HEK293 (cell line): ENCODE measurements at regions not wholly inside any gene's neighbourhood (a gene's known extent, or its start where the extent isn't known, plus 50 kb on each side); places are given as distances from the start of the nearest gene placed in this dataset.
A peak's percentile ranks its signal among the peaks of the same experiment; 100 is the strongest.

Experiments used
- GLI2 ChIP-seq: fragments of 450-650 bp; formaldehyde crosslinking; IDR thresholded peaks from 2 replicates; pipeline ENCODE4; 2017; ENCODE audit warnings: missing biosample characterization, missing genetic modification characterization, low read depth, borderline replicate concordance
- IKZF3 ChIP-seq: fragments of 450-650 bp; IDR thresholded peaks from 2 replicates; pipeline ENCODE4 v1.5.0; 2018; ENCODE audit warnings: missing biosample characterization, mild to moderate bottlenecking, missing genetic modification characterization, moderate library complexity
- OVOL3 ChIP-seq: fragments of 450-650 bp; formaldehyde crosslinking; IDR thresholded peaks from 2 replicates; pipeline ENCODE4 v1.5.1; 2016; ENCODE audit warnings: missing biosample characterization, missing genetic modification characterization
- PRDM4 ChIP-seq: fragments of 450-650 bp; formaldehyde crosslinking; IDR thresholded peaks from 2 replicates; pipeline ENCODE4 v1.5.1; 2017; ENCODE audit warnings: missing biosample characterization, missing genetic modification characterization
- SP7 ChIP-seq: fragments of 450-650 bp; formaldehyde crosslinking; IDR thresholded peaks from 2 replicates; pipeline ENCODE4 v1.5.1; 2016; ENCODE audit warnings: missing biosample characterization, missing genetic modification characterization
- ZBTB17 ChIP-seq: fragments of 450-650 bp; formaldehyde crosslinking; IDR thresholded peaks from 2 replicates; pipeline ENCODE4 v1.5.1; 2016; ENCODE audit warnings: missing biosample characterization, missing genetic modification characterization
- ZBTB7A ChIP-seq: fragments of 450-650 bp; formaldehyde crosslinking; IDR thresholded peaks from 2 replicates; pipeline ENCODE4 v1.5.1; 2016; ENCODE audit warnings: low read depth, missing biosample characterization, missing genetic modification characterization
- ZBTB8A ChIP-seq: fragments of 450-650 bp; formaldehyde crosslinking; IDR thresholded peaks from 2 replicates; pipeline ENCODE4 v1.5.1; 2016; ENCODE audit warnings: missing biosample characterization, missing genetic modification characterization
- ZNF10 ChIP-seq: fragments of 450-650 bp; formaldehyde crosslinking; IDR thresholded peaks from 2 replicates; pipeline ENCODE4 v1.5.1; 2017; ENCODE audit warnings: missing biosample characterization, missing genetic modification characterization
- ZNF146 ChIP-seq: fragments of 450-650 bp; formaldehyde crosslinking; IDR thresholded peaks from 2 replicates; pipeline ENCODE4 v1.5.1; 2016; ENCODE audit warnings: missing biosample characterization, missing genetic modification characterization
- ZNF19 ChIP-seq: fragments of 450-650 bp; formaldehyde crosslinking; IDR thresholded peaks from 2 replicates; pipeline ENCODE4; 2016; ENCODE audit warnings: missing biosample characterization, missing genetic modification characterization, low read depth
- ZNF239 ChIP-seq: fragments of 450-650 bp; formaldehyde crosslinking; IDR thresholded peaks from 2 replicates; pipeline ENCODE4 v1.5.1; 2016; ENCODE audit warnings: missing biosample characterization, missing genetic modification characterization
- ZNF24 ChIP-seq: fragments of 450-650 bp; formaldehyde crosslinking; IDR thresholded peaks from 2 replicates; pipeline ENCODE4 v1.5.1; 2016; ENCODE audit warnings: missing biosample characterization, missing genetic modification characterization
- ZNF280C ChIP-seq: fragments of 450-650 bp; formaldehyde crosslinking; IDR thresholded peaks from 2 replicates; pipeline ENCODE4 v1.5.1; 2016; ENCODE audit warnings: missing biosample characterization, missing genetic modification characterization
- ZNF366 ChIP-seq: fragments of 450-650 bp; formaldehyde crosslinking; conservative IDR thresholded peaks from 2 replicates; pipeline ENCODE4 v1.5.1; 2016; ENCODE audit warnings: missing biosample characterization, missing genetic modification characterization
- ZNF37A ChIP-seq: fragments of 450-650 bp; IDR thresholded peaks from 2 replicates; pipeline ENCODE4 v1.5.1; 2018; ENCODE audit warnings: missing biosample characterization, missing genetic modification characterization
- ZNF404 ChIP-seq: fragments of 450-650 bp; formaldehyde crosslinking; IDR thresholded peaks from 2 replicates; pipeline ENCODE4 v1.5.1; 2017; ENCODE audit warnings: missing biosample characterization, missing genetic modification characterization
- ZNF426 ChIP-seq: fragments of 450-650 bp; formaldehyde crosslinking; IDR thresholded peaks from 2 replicates; pipeline ENCODE4 v1.5.1; 2017; ENCODE audit warnings: missing biosample characterization, missing genetic modification characterization, mild to moderate bottlenecking, inconsistent platforms, moderate library complexity
- ZNF510 ChIP-seq: fragments of 450-650 bp; formaldehyde crosslinking; IDR thresholded peaks from 2 replicates; pipeline ENCODE4 v1.5.1; 2018; ENCODE audit warnings: mild to moderate bottlenecking, missing genetic modification characterization, missing biosample characterization; ENCODE audit not compliant: insufficient replicate concordance
- ZNF513 ChIP-seq: fragments of 450-650 bp; IDR thresholded peaks from 2 replicates; pipeline ENCODE4 v1.5.1; 2018; ENCODE audit warnings: missing biosample characterization, missing genetic modification characterization
- ZNF561 ChIP-seq: fragments of 450-650 bp; IDR thresholded peaks from 2 replicates; pipeline ENCODE4 v1.5.1; 2018; ENCODE audit warnings: missing biosample characterization, missing genetic modification characterization, borderline replicate concordance
- ZNF692 ChIP-seq: fragments of 450-650 bp; formaldehyde crosslinking; IDR thresholded peaks from 2 replicates; pipeline ENCODE4 v1.5.1; 2016; ENCODE audit warnings: missing biosample characterization, missing genetic modification characterization
- ZNF777 ChIP-seq: fragments of 450-650 bp; formaldehyde crosslinking; IDR thresholded peaks from 2 replicates; pipeline ENCODE4 v1.5.1; 2017; ENCODE audit warnings: missing biosample characterization, missing genetic modification characterization, borderline replicate concordance
- ZSCAN16 ChIP-seq: fragments of 450-650 bp; formaldehyde crosslinking; IDR thresholded peaks from 2 replicates; pipeline ENCODE4 v1.5.1; 2016; ENCODE audit warnings: missing biosample characterization, missing genetic modification characterization
- TF ChIP-seq, protein P1 (sequence below): fragments of 450-650 bp; formaldehyde crosslinking; IDR thresholded peaks from 2 replicates; pipeline ENCODE4 v1.5.1; 2016; ENCODE audit warnings: missing biosample characterization, missing genetic modification characterization
- TF ChIP-seq, protein P2 (sequence below): sonication (generic); formaldehyde crosslinking; IDR thresholded peaks from 2 replicates; pipeline ENCODE4 v1.8.1; 2022; ENCODE audit warnings: mild to moderate bottlenecking, moderate library complexity, missing genetic modification reagents
- TF ChIP-seq, protein P3 (sequence below): fragments of 450-650 bp; formaldehyde crosslinking; IDR thresholded peaks from 2 replicates; pipeline ENCODE4 v1.5.1; 2017; ENCODE audit warnings: missing biosample characterization, missing genetic modification characterization

- TF ChIP-seq ZNF280C (tag by site-specific recombination) (no peak), ZBTB8A (tag by site-specific recombination) (peak; percentile 89), ZNF10 (tag by site-specific recombination) (0 out of 2 replicates have a peak, but pooled peaks have one; percentile 31), ZNF561 (tag by site-specific recombination) (peak; percentile 92; the same call in 1 of the 2 replicates), ZNF366 (peak; percentile 63), ZBTB17 (tag by site-specific recombination) (peak; percentile 38), ZNF692 (tag by site-specific recombination) (no peak; the same call in 1 of the 2 replicates), ZNF24 (tag by site-specific recombination) (peak; percentile 99), ZNF404 (tag by site-specific recombination) (no peak), ZNF146 (tag by site-specific recombination) (no peak), PRDM4 (tag by site-specific recombination) (peak; percentile 69), ZNF510 (tag by site-specific recombination) (no peak), ZNF19 (tag by site-specific recombination) (no peak), ZNF513 (tag by site-specific recombination) (peak; percentile 76), IKZF3 (tag by site-specific recombination) (peak; percentile 90), ZSCAN16 (no peak), OVOL3 (tag by site-specific recombination) (no peak), ZBTB7A (tag by site-specific recombination) (no peak), ZNF777 (tag by site-specific recombination) (no peak), ZNF37A (tag by site-specific recombination) (no peak), SP7 (tag by site-specific recombination) (peak; percentile 92), ZNF426 (tag by site-specific recombination) (no peak), GLI2 (tag by site-specific recombination) (peak; percentile 26; the same call in 1 of the 2 replicates), ZNF239 (tag by site-specific recombination) (no peak)
- TF ChIP-seq, protein P1, sequence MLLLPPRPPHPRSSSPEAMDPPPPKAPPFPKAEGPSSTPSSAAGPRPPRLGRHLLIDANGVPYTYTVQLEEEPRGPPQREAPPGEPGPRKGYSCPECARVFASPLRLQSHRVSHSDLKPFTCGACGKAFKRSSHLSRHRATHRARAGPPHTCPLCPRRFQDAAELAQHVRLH (tag by site-specific recombination), result no peak
- TF ChIP-seq, protein P2, sequence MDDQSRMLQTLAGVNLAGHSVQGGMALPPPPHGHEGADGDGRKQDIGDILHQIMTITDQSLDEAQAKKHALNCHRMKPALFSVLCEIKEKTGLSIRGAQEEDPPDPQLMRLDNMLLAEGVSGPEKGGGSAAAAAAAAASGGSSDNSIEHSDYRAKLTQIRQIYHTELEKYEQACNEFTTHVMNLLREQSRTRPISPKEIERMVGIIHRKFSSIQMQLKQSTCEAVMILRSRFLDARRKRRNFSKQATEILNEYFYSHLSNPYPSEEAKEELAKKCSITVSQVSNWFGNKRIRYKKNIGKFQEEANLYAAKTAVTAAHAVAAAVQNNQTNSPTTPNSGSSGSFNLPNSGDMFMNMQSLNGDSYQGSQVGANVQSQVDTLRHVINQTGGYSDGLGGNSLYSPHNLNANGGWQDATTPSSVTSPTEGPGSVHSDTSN (CRISPR knock-in tag), result no peak
- TF ChIP-seq, protein P3, sequence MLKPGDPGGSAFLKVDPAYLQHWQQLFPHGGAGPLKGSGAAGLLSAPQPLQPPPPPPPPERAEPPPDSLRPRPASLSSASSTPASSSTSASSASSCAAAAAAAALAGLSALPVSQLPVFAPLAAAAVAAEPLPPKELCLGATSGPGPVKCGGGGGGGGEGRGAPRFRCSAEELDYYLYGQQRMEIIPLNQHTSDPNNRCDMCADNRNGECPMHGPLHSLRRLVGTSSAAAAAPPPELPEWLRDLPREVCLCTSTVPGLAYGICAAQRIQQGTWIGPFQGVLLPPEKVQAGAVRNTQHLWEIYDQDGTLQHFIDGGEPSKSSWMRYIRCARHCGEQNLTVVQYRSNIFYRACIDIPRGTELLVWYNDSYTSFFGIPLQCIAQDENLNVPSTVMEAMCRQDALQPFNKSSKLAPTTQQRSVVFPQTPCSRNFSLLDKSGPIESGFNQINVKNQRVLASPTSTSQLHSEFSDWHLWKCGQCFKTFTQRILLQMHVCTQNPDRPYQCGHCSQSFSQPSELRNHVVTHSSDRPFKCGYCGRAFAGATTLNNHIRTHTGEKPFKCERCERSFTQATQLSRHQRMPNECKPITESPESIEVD (tag by site-specific recombination), result no peak; the same call in 1 of the 2 replicates
Measured at GRCh38 chr1:30807318-30808066, 49.9 kb upstream of the LAPTM5 start (continued).
